Keratinocyte (primary cell): ENCODE measurements at regions not wholly inside any gene's neighbourhood (a gene's known extent, or its start where the extent isn't known, plus 50 kb on each side); places are given as distances from the start of the nearest gene placed in this dataset.

Source experiments
- DNase-seq: peaks from one replicate; pipeline ENCODE4 v3.0.0-alpha.2; 2011; ENCODE audit warnings: low read depth, missing footprints, low spot score
- FAIRE-seq: peaks from 2 replicates; lab custom pipeline; 2011; peaks lifted over from hg19 to GRCh38; lab: Jason Lieb, UNC
- H2AFZ ChIP-seq: 2 replicates; pipeline ENCODE4 v1.6.0; 2012; ENCODE audit warnings: low read length, control low read depth, inconsistent platforms; ENCODE audit not compliant: control insufficient read depth
- H3K27ac ChIP-seq: 2 replicates; pipeline ENCODE4 v1.5.1; 2011; ENCODE audit warnings: low read length; ENCODE audit not compliant: control insufficient read depth, insufficient read depth
- H3K27me3 ChIP-seq: 3 replicates; pipeline ENCODE4 v1.6.0; 2011; ENCODE audit warnings: low read length; ENCODE audit not compliant: control insufficient read depth, insufficient read depth; ENCODE audit errors: extremely low read depth
- H3K36me3 ChIP-seq, 2 experiments: 2 replicates in 1 of 2; 3 replicates in 1 of 2; pipeline ENCODE4 v1.5.1; 2011; ENCODE audit warnings: low read length in 2 of 2, mild to moderate bottlenecking in 1 of 2; ENCODE audit not compliant: control insufficient read depth in 2 of 2, insufficient read depth in 2 of 2; ENCODE audit errors: extremely low read depth in 1 of 2
- H3K4me1 ChIP-seq: 3 replicates; pipeline ENCODE4 v1.5.1; 2011; ENCODE audit warnings: low read length; ENCODE audit not compliant: control insufficient read depth, insufficient read depth; ENCODE audit errors: extremely low read depth
- H3K4me2 ChIP-seq: 3 replicates; pipeline ENCODE4 v1.6.0; 2011; ENCODE audit warnings: low read depth, low read length; ENCODE audit not compliant: control insufficient read depth, insufficient read depth; ENCODE audit errors: extremely low read depth
- H3K4me3 ChIP-seq, 3 experiments: fragments of 200-600 bp in 1 of 3; sonication (generic) in 1 of 3; 2 replicates in 2 of 3; 3 replicates in 1 of 3; pipeline ENCODE4 v1.5.1; 2011 to 2016; ENCODE audit warnings: low read length in 3 of 3, mild to moderate bottlenecking in 3 of 3, control low read depth in 2 of 3, inconsistent platforms in 1 of 3, low read depth in 1 of 3, mixed read lengths in 1 of 3, mixed run types in 1 of 3, moderate library complexity in 1 of 3; ENCODE audit not compliant: control insufficient read depth in 2 of 3, insufficient read depth in 2 of 3; ENCODE audit errors: extremely low read depth in 1 of 3
- H3K79me2 ChIP-seq: 2 replicates; pipeline ENCODE4 v1.6.0; 2012; ENCODE audit warnings: low read length; ENCODE audit not compliant: control insufficient read depth, insufficient read depth
- H3K9ac ChIP-seq: 3 replicates; pipeline ENCODE4 v1.6.0; 2011; ENCODE audit warnings: low read length; ENCODE audit not compliant: control insufficient read depth, insufficient read depth; ENCODE audit errors: extremely low read depth
- H3K9me1 ChIP-seq: 3 replicates; pipeline ENCODE4 v1.6.0; 2011; ENCODE audit warnings: low read length; ENCODE audit not compliant: control insufficient read depth, insufficient read depth; ENCODE audit errors: extremely low read depth
- H3K9me3 ChIP-seq: 2 replicates; pipeline ENCODE4 v1.5.1; 2012; ENCODE audit warnings: low read depth, low read length; ENCODE audit not compliant: control insufficient read depth
- H4K20me1 ChIP-seq: 3 replicates; pipeline ENCODE4 v1.6.0; 2011; ENCODE audit warnings: low read length; ENCODE audit not compliant: control insufficient read depth, insufficient read depth; ENCODE audit errors: extremely low read depth
- CTCF ChIP-seq, 3 experiments: IDR thresholded peaks in 1 of 3; conservative IDR thresholded peaks in 1 of 3; optimal IDR thresholded peaks in 1 of 3; 2 replicates in 2 of 3; 3 replicates in 1 of 3; pipeline versions ENCODE3 to v1.5.1; 2011; ENCODE audit warnings: low read length in 3 of 3, mild to moderate bottlenecking in 3 of 3, moderate library complexity in 2 of 3, control low read depth in 1 of 3, inconsistent platforms in 1 of 3; ENCODE audit not compliant: insufficient read depth in 2 of 3; ENCODE audit errors: extremely low read depth in 1 of 3
- EZH2 ChIP-seq: IDR thresholded peaks from one replicate; pipeline ENCODE4 v1.6.1; 2012; ENCODE audit warnings: inconsistent platforms, mild to moderate bottlenecking, low read length, moderate library complexity
- dilution Hi-C: fragments of 300-500 bp; cut with MboI; formaldehyde crosslinking; loops from one replicate; pipeline ENCODE4 v1.7.0; 2020; ENCODE audit warnings: low sequenced_read_pairs; ENCODE audit not compliant: extremely low pct_ligation_motif_present
- small RNA-seq, 3 experiments: library from RNA; depleted of rRNA; stranded (forward); fragments of <200 nt; gene quantifications; one replicate each; pipeline ENCODE3, GENCODE V24; 2012; ENCODE audit warnings: low read depth in 3 of 3, low replicate concordance in 1 of 3; ENCODE audit not compliant: insufficient read length in 3 of 3

- FAIRE-seq = no peak
Measured at GRCh38 chr15:87080547-87080946, 1000.9 kb downstream of the AGBL1 start.

More at GRCh38 chr15:87080547-87080946, 1000.9 kb downstream of the AGBL1 start:
- no peaks in the 10 kb centered on the region for H4K20me1 ChIP-seq
- H3K27ac ChIP-seq = no peak overlapping the region
- dilution Hi-C loops = no loop called here
- no peak overlapping the region for H3K9ac ChIP-seq
- H3K4me1 ChIP-seq = no peaks in the 10 kb centered on the region
- no peak overlapping the region for H3K4me3 ChIP-seq
- TF ChIP-seq CTCF (optimal IDR thresholded peaks at IDR 0.05 in 1 of 3, IDR thresholded peaks at IDR 0.05 in 1 of 3, conservative IDR thresholded peaks at IDR 0.05 in 1 of 3; ENCODE audit: extremely low read depth in 1 of 3, insufficient read depth in 2 of 3, low read length in 3 of 3) (no peak), EZH2 (no peak)
- H3K9me3 ChIP-seq = no peaks in the 10 kb centered on the region
- no peaks in the 10 kb centered on the region for H3K79me2 ChIP-seq
- H3K4me2 ChIP-seq = no peak overlapping the region
- no peaks in the 10 kb centered on the region for H3K9me1 ChIP-seq
- H3K27me3 ChIP-seq = no peaks in the 10 kb centered on the region
- H2AFZ ChIP-seq = no peak overlapping the region
- H3K36me3 ChIP-seq = no peaks in the 10 kb centered on the region
- DNase-seq = no peak

Small RNA genes lying in the stretch of these regions (small RNA-seq; reads per million reads assigned to genes)
- 0 to 0.25 (median 0) reads per million in 3 experiments for gene RNU6-185P
